ENCODE measurements at regions not wholly inside any gene's neighbourhood (a gene's known extent, or its start where the extent isn't known, plus 50 kb on each side); places are given as distances from the start of the nearest gene placed in this dataset.

- no peak overlapping the region for H3K23ac ChIP-seq (ENCODE audit: insufficient read length, low read depth, low read length)
- peaks cover 8% of the 10 kb centered on the region for H3K79me1 ChIP-seq (ENCODE audit: insufficient read depth, low read depth, low read length, poor library complexity, severe bottlenecking)
- H3K56ac ChIP-seq (ENCODE audit: insufficient read length, low read depth, low read length): no peak overlapping the region
- no peak overlapping the region for H2AK5ac ChIP-seq (ENCODE audit: insufficient read length, low read length)
- TF ChIP-seq, protein P1, sequence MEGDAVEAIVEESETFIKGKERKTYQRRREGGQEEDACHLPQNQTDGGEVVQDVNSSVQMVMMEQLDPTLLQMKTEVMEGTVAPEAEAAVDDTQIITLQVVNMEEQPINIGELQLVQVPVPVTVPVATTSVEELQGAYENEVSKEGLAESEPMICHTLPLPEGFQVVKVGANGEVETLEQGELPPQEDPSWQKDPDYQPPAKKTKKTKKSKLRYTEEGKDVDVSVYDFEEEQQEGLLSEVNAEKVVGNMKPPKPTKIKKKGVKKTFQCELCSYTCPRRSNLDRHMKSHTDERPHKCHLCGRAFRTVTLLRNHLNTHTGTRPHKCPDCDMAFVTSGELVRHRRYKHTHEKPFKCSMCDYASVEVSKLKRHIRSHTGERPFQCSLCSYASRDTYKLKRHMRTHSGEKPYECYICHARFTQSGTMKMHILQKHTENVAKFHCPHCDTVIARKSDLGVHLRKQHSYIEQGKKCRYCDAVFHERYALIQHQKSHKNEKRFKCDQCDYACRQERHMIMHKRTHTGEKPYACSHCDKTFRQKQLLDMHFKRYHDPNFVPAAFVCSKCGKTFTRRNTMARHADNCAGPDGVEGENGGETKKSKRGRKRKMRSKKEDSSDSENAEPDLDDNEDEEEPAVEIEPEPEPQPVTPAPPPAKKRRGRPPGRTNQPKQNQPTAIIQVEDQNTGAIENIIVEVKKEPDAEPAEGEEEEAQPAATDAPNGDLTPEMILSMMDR (conservative IDR thresholded peaks at IDR 0.05): no peak
- H3K79me2 ChIP-seq (ENCODE audit: insufficient read depth, low read length): peaks cover 5% of the 10 kb centered on the region; the same call in 1 of the 2 replicates
- Mint-ChIP-seq H3K4me3 (no peak overlapping the region), H3K4me1 (peaks cover 19 to 23% of the 10 kb centered on the region in 2 experiments), H3K36me3 (ENCODE audit: insufficient read depth in 1 of 3, low read depth in 3 of 3) (peaks cover 24 to 40% (median 33%) of the 10 kb centered on the region in 3 experiments), H3K27ac (peak overlapping the region in 2 of 3 experiments; percentile 55 to 89; a peak in 2 of 7 replicates), H3K9me3 (peaks cover 9 to 14% of the 10 kb centered on the region in 2 experiments), H3K27me3 (ENCODE audit: low read depth) (no peaks in the 10 kb centered on the region)
- no peak overlapping the region for H3K4me2 ChIP-seq (ENCODE audit: insufficient read depth, insufficient read length, low read length)
- no peak overlapping the region for H3K9ac ChIP-seq (ENCODE audit: extremely low read depth, insufficient read length, low read length)
- H2AFZ ChIP-seq (ENCODE audit: low read length): no peak overlapping the region
- H4K5ac ChIP-seq (ENCODE audit: insufficient read length, low read depth, low read length): no peak overlapping the region
- no peak overlapping the region for H3T11ph ChIP-seq (ENCODE audit: low read length)
- no peak overlapping the region for H2BK12ac ChIP-seq (ENCODE audit: insufficient read length, low read depth, low read length)
- no peaks in the 10 kb centered on the region for H4K20me1 ChIP-seq (ENCODE audit: control insufficient read depth, insufficient read depth, insufficient read length)
- H3K9me3 ChIP-seq (ENCODE audit: control insufficient read depth, low read depth, low read length): no peaks in the 10 kb centered on the region
- no peak overlapping the region for H2BK20ac ChIP-seq (ENCODE audit: low read depth, low read length, poor library complexity, severe bottlenecking)
- DNase-seq: no peak
- no peak overlapping the region for H4K91ac ChIP-seq (ENCODE audit: insufficient read length, low read depth, low read length)
- no peak overlapping the region for H2BK120ac ChIP-seq (ENCODE audit: low read depth, low read length, poor library complexity, severe bottlenecking)
- no peaks in the 10 kb centered on the region for H3K27me3 ChIP-seq (ENCODE audit: insufficient read depth, low read length)
- no peaks in the 10 kb centered on the region for H3K23me2 ChIP-seq (ENCODE audit: insufficient read length, low read depth, low read length, poor library complexity, severe bottlenecking)
- H3K18ac ChIP-seq (ENCODE audit: insufficient read length, low read depth, low read length): no peak overlapping the region
- H3K27ac ChIP-seq (ENCODE audit: insufficient read length, low read depth, low read length): no peak overlapping the region
- no CpG with 5 or more reads among the region's 1 CpG for WGBS (ENCODE audit: extremely low coverage, insufficient read length, low lambda C conversion rate)
- no peak overlapping the region for H3K4ac ChIP-seq (ENCODE audit: low read depth, low read length)
- H4K8ac ChIP-seq (replicated peaks; ENCODE audit: insufficient read length, low read depth, low read length): no peak overlapping the region
- no peak overlapping the region for H2BK5ac ChIP-seq (ENCODE audit: insufficient read length, low read length)
- H2BK15ac ChIP-seq (ENCODE audit: low read depth, low read length): no peak overlapping the region
- peaks cover 10% of the 10 kb centered on the region; the same call in 1 of the 2 replicates for H3K4me1 ChIP-seq (ENCODE audit: insufficient read depth, low read length)
- no peak overlapping the region for H3K14ac ChIP-seq (ENCODE audit: insufficient read depth, low read length)
These were observed 208.1 kb downstream of the SOX4 start for GRCh38 chr6:21801446-21802174.
